ENCODE measurements at regions not wholly inside any gene's neighbourhood (a gene's known extent, or its start where the extent isn't known, plus 50 kb on each side); places are given as distances from the start of the nearest gene placed in this dataset.
"Not testable (repeated sequence)": the region's sequence is repeated elsewhere in the genome, so short reads cannot be mapped to it uniquely, and the experiment has no call there.

GRCh38 chr14:30427846-30428245 is 131.1 kb upstream of the G2E3 start:
- no peak for DNase-seq (ENCODE audit: low read depth in 2 of 2)

DNA sequence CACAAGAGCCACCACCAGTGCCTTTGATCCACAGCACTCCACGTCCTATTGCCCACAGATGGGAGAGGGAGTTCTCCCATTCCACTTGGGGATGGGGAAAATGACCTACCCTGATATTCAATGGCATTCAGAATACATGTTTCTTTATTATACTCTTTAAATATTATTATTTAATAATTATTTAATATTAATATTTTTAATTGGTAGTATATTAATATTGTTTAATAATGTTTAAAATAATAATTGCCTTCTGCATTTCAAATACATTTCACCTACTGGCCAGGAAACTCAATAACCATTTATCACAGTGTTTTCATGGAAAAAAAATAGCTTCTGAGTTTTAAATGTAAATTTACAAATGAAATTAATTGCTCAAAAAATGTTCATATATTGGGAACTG is 127.4 kb upstream of the G2E3 start:
- no peak for DNase-seq (ENCODE audit: low read depth in 2 of 2)

DNA sequence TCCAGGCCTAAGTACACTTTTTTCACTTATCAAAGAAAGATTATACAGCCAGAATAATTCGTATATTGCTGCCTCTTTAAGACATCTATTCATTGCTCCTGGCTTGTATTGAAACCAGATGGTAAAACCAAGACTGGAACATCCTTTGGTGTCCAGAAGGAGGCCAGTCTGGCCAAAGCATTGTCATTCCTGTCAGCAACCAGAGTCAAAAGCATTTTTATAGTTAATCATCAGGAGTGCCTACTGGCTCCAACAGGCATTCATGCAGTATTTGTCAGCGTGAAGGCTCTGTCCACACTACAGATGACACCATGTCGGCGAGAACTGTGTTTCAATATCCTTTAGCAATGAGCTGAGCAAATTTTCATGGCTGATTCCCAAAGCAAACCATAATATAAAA is 118.0 kb upstream of the G2E3 start:
- no peak for DNase-seq (ENCODE audit: low read depth in 2 of 2)

- no peak for DNase-seq (ENCODE audit: low read depth in 2 of 2)
Measured at GRCh38 chr14:30443368-30444007, 115.5 kb upstream of the G2E3 start.

GRCh38 chr14:30444451-30444850 is 114.5 kb upstream of the G2E3 start:
- DNase-seq (ENCODE audit: low read depth in 2 of 2), result no peak

DNA sequence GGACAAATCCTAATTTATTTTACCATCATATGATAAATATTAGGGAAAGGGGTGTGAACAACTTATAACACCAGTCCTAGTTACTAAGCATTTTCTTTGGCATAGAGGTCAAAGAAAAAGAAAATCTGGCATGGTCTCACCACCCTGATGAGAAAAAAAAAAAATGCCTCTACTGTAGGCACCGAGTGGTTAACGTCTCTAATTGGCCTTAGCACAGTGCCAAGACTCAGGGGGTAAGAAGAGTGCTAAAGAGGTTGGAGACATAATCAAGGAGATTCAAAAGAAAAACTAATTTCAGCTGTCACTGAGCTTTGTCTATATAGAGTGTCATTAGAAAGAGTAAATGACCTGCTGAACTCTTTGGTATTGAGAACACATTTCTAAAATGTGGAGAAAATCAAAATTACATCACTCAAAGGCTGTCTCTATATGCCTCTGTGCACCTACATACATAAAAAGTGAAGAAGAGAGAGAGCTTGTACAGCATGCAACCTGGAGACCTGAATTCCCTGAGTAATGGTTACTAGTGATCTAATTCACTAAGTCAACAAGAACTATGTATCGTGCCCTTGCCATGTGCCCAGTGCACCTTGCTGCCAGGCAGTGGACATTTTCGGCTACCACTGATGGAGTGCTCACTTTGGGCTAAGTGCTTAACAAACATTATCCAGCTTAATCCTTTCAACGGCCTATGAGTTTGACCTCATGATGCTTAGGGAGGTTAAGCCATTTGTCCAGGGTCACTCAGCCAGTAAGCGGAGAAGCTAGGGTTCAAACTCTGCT is 113.8 kb upstream of the G2E3 start:
- no peak for DNase-seq (ENCODE audit: low read depth in 2 of 2)

DNA sequence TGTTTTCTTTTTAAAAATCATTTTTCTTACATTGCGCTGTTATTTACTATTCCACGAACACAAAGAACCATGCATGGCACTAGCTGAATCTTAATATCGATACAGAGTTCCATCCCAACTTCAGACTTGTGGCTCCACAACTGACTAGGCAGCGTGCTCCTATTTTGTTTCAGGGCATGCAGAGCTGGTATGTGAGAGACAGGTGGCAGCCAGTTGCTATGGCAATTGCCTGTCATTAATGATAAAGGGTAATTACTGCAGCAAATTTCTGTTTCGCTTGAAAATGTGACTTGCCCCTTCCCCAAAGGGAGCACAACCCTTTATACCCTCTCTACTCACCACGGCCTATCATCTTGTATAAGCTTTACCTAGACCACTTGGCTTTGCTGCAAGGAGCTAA is 113.1 kb upstream of the G2E3 start:
- DNase-seq (ENCODE audit: low read depth in 2 of 2), result no peak

GRCh38 chr14:30450631-30451545 is 108.1 kb upstream of the G2E3 start:
- no peak for DNase-seq (ENCODE audit: low read depth in 2 of 2)

- DNase-seq (ENCODE audit: low read depth in 2 of 2), result no peak
Measured at GRCh38 chr14:30456296-30456695, 102.7 kb upstream of the G2E3 start.

- no peak for DNase-seq (ENCODE audit: low read depth in 2 of 2)
Measured at GRCh38 chr14:30462358-30462757, 96.6 kb upstream of the G2E3 start.

GRCh38 chr14:30464481-30464880 is 94.5 kb upstream of the G2E3 start:
- DNase-seq (ENCODE audit: low read depth in 2 of 2), result no peak

- no peak for DNase-seq (ENCODE audit: low read depth in 2 of 2)
Measured at GRCh38 chr14:30468354-30468753, 90.6 kb upstream of the G2E3 start.

DNA sequence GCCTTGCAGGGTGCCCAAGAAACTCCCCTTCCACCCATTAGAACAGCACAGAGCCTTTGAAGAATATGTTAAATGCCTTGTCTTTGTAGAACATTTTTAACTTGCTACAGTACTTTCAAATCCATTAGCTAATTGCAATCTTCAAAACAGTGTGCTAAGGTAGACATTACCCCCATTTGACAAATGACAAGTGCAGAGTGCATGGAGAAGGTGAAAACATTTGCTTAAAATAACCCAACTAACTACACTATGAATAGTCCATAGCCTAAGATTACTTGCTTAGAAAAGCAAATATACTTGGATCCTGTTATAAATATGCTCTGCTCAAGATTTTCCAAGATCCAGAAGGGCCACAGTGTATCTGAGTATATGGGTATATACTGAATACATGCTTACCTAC is 87.0 kb upstream of the G2E3 start:
- DNase-seq (ENCODE audit: low read depth in 2 of 2), result no peak

GRCh38 chr14:30473846-30474696 is 84.9 kb upstream of the G2E3 start:
- DNase-seq (ENCODE audit: low read depth in 2 of 2), result not testable (repeated sequence)

DNA sequence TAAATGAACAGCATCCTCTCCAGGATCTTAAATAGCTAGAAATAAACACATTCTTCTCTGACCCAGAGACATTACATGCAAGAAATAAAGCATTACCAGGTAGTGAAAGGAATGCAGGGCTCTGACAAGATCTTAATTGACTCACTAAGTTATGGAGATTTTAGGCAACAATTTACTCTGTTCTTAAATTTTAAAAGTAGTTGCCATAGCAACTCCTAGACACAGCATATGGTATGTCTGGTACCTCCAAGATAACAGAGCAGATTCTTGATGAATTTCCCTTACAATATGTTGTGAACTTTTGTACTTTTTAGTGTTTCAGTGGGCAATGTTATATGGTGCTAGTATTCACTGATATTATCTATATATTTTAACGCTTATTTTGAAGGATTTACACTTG is 76.7 kb upstream of the G2E3 start:
- no peak for DNase-seq (ENCODE audit: low read depth in 2 of 2)

DNA sequence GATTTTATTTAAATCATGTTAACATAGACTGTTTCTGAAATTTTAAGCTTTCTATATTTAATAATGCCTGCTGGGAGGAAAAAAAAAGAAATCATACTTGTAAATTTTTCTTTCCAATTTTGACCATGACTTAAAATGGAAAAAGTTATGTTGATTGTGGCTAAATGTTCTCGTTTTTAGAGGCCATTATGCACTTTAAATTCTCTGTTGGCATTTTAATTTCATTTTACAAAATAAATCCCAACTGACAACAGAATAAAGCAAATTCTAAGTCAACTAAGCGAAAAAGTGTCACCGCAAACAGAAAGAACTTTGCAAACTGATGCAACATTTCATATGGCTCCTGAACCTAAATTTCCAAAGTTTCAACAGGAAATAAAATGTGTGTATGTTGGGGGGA is 74.8 kb upstream of the G2E3 start:
- DNase-seq (ENCODE audit: low read depth in 2 of 2), result no peak

GRCh38 chr14:30484976-30485375 is 74.0 kb upstream of the G2E3 start:
- no peak for DNase-seq (ENCODE audit: low read depth in 2 of 2)

DNA sequence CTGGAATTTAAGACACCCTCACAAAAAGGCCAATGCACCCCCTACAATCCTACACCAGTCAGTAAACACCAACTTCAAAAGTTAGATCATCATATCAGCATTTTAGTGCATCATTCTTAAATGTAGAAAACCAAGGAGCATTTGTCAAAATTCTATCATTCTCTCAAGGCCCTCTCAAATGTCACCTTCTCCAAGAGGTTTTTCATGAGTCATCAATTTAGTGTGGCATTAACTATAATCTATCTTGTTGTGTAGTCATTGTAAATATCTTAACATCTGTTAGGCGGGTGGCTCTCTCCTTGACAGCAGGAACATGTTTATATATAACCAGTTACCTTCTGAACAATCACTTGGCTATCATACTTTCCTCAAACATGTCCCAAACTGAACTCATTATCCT is 62.1 kb upstream of the G2E3 start:
- DNase-seq (ENCODE audit: low read depth in 2 of 2), result no peak

DNA sequence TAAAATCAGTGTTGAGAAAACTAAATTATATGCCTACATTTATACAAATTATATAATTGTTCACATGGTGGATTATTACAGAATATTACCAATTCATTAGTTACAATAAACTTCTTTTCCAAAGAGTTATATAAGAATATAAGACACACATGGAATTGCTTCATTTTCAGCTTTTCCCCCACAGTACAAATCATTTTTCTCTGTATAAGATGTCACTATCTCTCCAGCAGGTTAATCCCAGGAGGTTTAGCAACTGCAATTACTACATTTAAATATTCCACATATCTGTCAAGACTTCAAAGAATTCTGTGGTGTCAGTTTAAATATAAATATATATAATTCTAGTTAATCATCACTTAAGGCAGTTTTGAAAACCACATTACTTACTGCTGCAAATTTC is 59.6 kb upstream of the G2E3 start:
- no peak for DNase-seq (ENCODE audit: low read depth in 2 of 2)

GRCh38 chr14:30500222-30500621 is 58.7 kb upstream of the G2E3 start:
- no peak for DNase-seq (ENCODE audit: low read depth in 2 of 2)

- DNase-seq (ENCODE audit: low read depth in 2 of 2), result no peak
Measured at GRCh38 chr14:30507209-30507608, 51.7 kb upstream of the G2E3 start.
